PC-9 (cell line): ENCODE measurements at regions not wholly inside any gene's neighbourhood (a gene's known extent, or its start where the extent isn't known, plus 50 kb on each side); places are given as distances from the start of the nearest gene placed in this dataset.

Source experiments
- BruUV-seq: library from RNA; stranded (reverse); fragments of 400-500 nt; replicated peaks from 2 replicates; lab custom pipeline; 2021; lab: Mats Ljungman, UMichigan
- CTCF ChIA-PET: fragments of 300-600 bp; sonication (Branson Sonifier 250); formaldehyde crosslinking; loops from one replicate; lab custom pipeline; 2022; ENCODE audit warnings: antibody characterized with exemption; lab: Charles Lee
- POLR2A ChIA-PET: fragments of 300-600 bp; sonication (Branson Sonifier 250); formaldehyde crosslinking; loops from one replicate; lab custom pipeline; 2022; ENCODE audit warnings: antibody characterized with exemption; ENCODE audit not compliant: unreplicated experiment; lab: Charles Lee
- DNase-seq, 2 experiments: peaks; one replicate each; pipeline versions ENCODE4 v3.0.0 to v3.0.0-alpha.2; 2015 to 2022; ENCODE audit warnings: mixed read lengths in 1 of 2
- H2AFZ ChIP-seq: fragments of 200-600 bp; sonication (generic); 2 replicates; pipeline ENCODE4 v1.8.1; 2017; ENCODE audit warnings: antibody characterized with exemption
- H3F3A ChIP-seq: fragments of 200-600 bp; sonication (generic); 2 replicates; pipeline ENCODE4 v1.8.1; 2017; ENCODE audit warnings: antibody characterized with exemption, mild to moderate bottlenecking, low read depth; ENCODE audit not compliant: insufficient read depth
- H3K27ac ChIP-seq: fragments of 200-600 bp; sonication (generic); 2 replicates; pipeline ENCODE4 v1.6.1; 2016; ENCODE audit warnings: mixed run types
- H3K27me3 ChIP-seq: fragments of 200-600 bp; sonication (generic); 2 replicates; pipeline ENCODE4 v1.6.1; 2016; ENCODE audit warnings: low read depth, mixed run types; ENCODE audit not compliant: insufficient read depth
- H3K36me3 ChIP-seq: fragments of 200-600 bp; sonication (generic); 2 replicates; pipeline ENCODE4 v1.6.1; 2016; ENCODE audit warnings: low read depth, mixed run types
- H3K4me1 ChIP-seq: fragments of 200-600 bp; sonication (generic); replicated peaks from 2 replicates; pipeline ENCODE4 v1.6.1; 2016; ENCODE audit warnings: mixed run types; ENCODE audit not compliant: insufficient read depth
- H3K4me2 ChIP-seq: fragments of 200-600 bp; sonication (generic); 2 replicates; pipeline ENCODE4 v1.6.1; 2017; ENCODE audit warnings: mixed run types
- H3K4me3 ChIP-seq: fragments of 200-600 bp; sonication (generic); 2 replicates; pipeline ENCODE4 v1.6.1; 2016; ENCODE audit warnings: mixed run types
- H3K79me2 ChIP-seq: fragments of 200-600 bp; sonication (generic); 2 replicates; pipeline ENCODE4 v1.6.1; 2017; ENCODE audit warnings: low read depth, mixed run types
- H3K9me2 ChIP-seq: fragments of 200-600 bp; sonication (generic); 2 replicates; pipeline ENCODE4 v1.8.1; 2017; ENCODE audit warnings: mild to moderate bottlenecking; ENCODE audit not compliant: insufficient read depth
- H3K9me3 ChIP-seq: fragments of 200-600 bp; sonication (generic); 2 replicates; pipeline ENCODE4 v1.8.1; 2016; ENCODE audit warnings: low read depth; ENCODE audit not compliant: insufficient read depth
- H4K20me1 ChIP-seq: fragments of 200-600 bp; sonication (generic); 2 replicates; pipeline ENCODE4 v1.8.1; 2017; ENCODE audit not compliant: insufficient read depth
- CTCF ChIP-seq: fragments of 200-600 bp; sonication (generic); conservative IDR thresholded peaks from 2 replicates; pipeline ENCODE4 v1.6.1; 2017; ENCODE audit warnings: mixed run types, antibody characterized with exemption, mild to moderate bottlenecking, moderate library complexity
- EZH2 ChIP-seq: fragments of 200-600 bp; sonication (generic); IDR thresholded peaks from 2 replicates; pipeline ENCODE4 v1.8.0; 2017; ENCODE audit warnings: antibody characterized with exemption, low read depth
- intact Hi-C: fragments of 100-400 bp; cut with micrococcal nuclease; formaldehyde crosslinking; loops from one replicate; pipeline ENCODE4 v1.10.0; 2022; ENCODE audit not compliant: unreplicated experiment

- H3K4me3 ChIP-seq = no peak overlapping the region
- H3K27ac ChIP-seq = no peak overlapping the region
- H2AFZ ChIP-seq = 0 out of 2 replicates have a peak overlapping the region, but pooled peaks have one; percentile 35
- no peaks in the 10 kb centered on the region for H3K4me1 ChIP-seq
- H3K79me2 ChIP-seq = no peaks in the 10 kb centered on the region
- no peaks in the 10 kb centered on the region for H3K9me2 ChIP-seq
- TF ChIP-seq EZH2 = no peak
- H3F3A ChIP-seq = no peaks in the 10 kb centered on the region
- CTCF ChIA-PET = no interaction called here
- intact Hi-C loops = no loop called here
- H3K9me3 ChIP-seq = 0 out of 2 replicates have a peak, but pooled peaks cover 3% of the 10 kb centered on the region
- POLR2A ChIA-PET = no interaction called here
- H3K36me3 ChIP-seq = no peaks in the 10 kb centered on the region
- no peaks in the 10 kb centered on the region for H3K27me3 ChIP-seq
- no peak overlapping the region for H3K4me2 ChIP-seq
- no peak for DNase-seq
- BruUV-seq = no TSS peak
- H4K20me1 ChIP-seq = no peaks in the 10 kb centered on the region
Observed at GRCh38 chr13:105485081-105485480, 1050.4 kb downstream of the EFNB2 start.

GRCh38 chr13:105474983-105475610, 1060.4 kb downstream of the EFNB2 start:
- no TSS peak for BruUV-seq
- Histone ChIP-seq H3K79me2 (no peaks in the 10 kb centered on the region), H3K4me1 (no peaks in the 10 kb centered on the region), H4K20me1 (no peaks in the 10 kb centered on the region), H3K9me3 (0 out of 2 replicates have a peak, but pooled peaks cover 3% of the 10 kb centered on the region), H3K4me3 (no peak overlapping the region), H3K36me3 (no peaks in the 10 kb centered on the region), H3K9me2 (no peaks in the 10 kb centered on the region), H3K27me3 (no peaks in the 10 kb centered on the region), H2AFZ (peak overlapping the region; percentile 47; the same call in 1 of the 2 replicates), H3K27ac (no peak overlapping the region), H3K4me2 (no peak overlapping the region), H3F3A (no peaks in the 10 kb centered on the region)
- intact Hi-C loops = no loop called here
- ChIA-PET CTCF (no interaction called here), POLR2A (interaction anchor here (0.7 kb wide), 1 partner anchor 810 kb away, joined by 16 read pairs; no protein-coding TSS in a partner anchor)
- DNase-seq = no peak
- no peak for TF ChIP-seq EZH2
- no peak for TF ChIP-seq CTCF

GRCh38 chr13:105471673-105472072, 1063.8 kb downstream of the EFNB2 start:
- intact Hi-C loops = no loop called here
- Histone ChIP-seq H3K9me3 (0 out of 2 replicates have a peak, but pooled peaks cover 3% of the 10 kb centered on the region), H3K79me2 (no peaks in the 10 kb centered on the region), H3K4me1 (no peaks in the 10 kb centered on the region), H2AFZ (no peak overlapping the region), H3F3A (no peaks in the 10 kb centered on the region), H4K20me1 (no peaks in the 10 kb centered on the region), H3K9me2 (no peaks in the 10 kb centered on the region), H3K27ac (no peak overlapping the region), H3K27me3 (no peaks in the 10 kb centered on the region), H3K4me3 (no peak overlapping the region), H3K36me3 (no peaks in the 10 kb centered on the region), H3K4me2 (no peak overlapping the region)
- no TSS peak for BruUV-seq
- POLR2A ChIA-PET = no interaction called here
- TF ChIP-seq CTCF (no peak), EZH2 (no peak)
- CTCF ChIA-PET = no interaction called here
- DNase-seq = no peak
